Upper lobe of left lung (tissue), 6 donors: ENCODE measurements at regions not wholly inside any gene's neighbourhood (a gene's known extent, or its start where the extent isn't known, plus 50 kb on each side); places are given as distances from the start of the nearest gene placed in this dataset.
"Not testable (repeated sequence)": the region's sequence is repeated elsewhere in the genome, so short reads cannot be mapped to it uniquely, and the experiment has no call there.

Experiments used
- ATAC-seq, 2 donors: fragments of 200-7000 bp; cut with Tn5 transposase; one replicate each; pipeline ENCODE4 v1.9.1; 2022; ENCODE audit warnings: mild to moderate bottlenecking in 2 of 2, moderate library complexity in 2 of 2; ENCODE audit not compliant: low FRiP score in 2 of 2
- DNase-seq, 2 donors: peaks; one replicate each; pipeline ENCODE4 v3.0.0-alpha.2; 2019 to 2020
- H3K27ac ChIP-seq, 4 donors: fragments of 200-600 bp; sonication (generic); one replicate each; pipeline ENCODE4 v1.5.1; 2016 to 2019
- H3K27me3 ChIP-seq, 4 donors: fragments of 200-600 bp; sonication (generic); one replicate each; pipeline ENCODE4 v1.5.1; 2017 to 2019
- H3K36me3 ChIP-seq, 4 donors: fragments of 200-600 bp; sonication (generic); one replicate each; pipeline ENCODE4 v1.5.1; 2016 to 2019
- H3K4me1 ChIP-seq, 4 donors: fragments of 200-600 bp; sonication (generic); one replicate each; pipeline ENCODE4 v1.5.1; 2018 to 2019
- H3K4me3 ChIP-seq, 4 donors: fragments of 200-600 bp; sonication (generic); one replicate each; pipeline ENCODE4 v1.5.1; 2017 to 2019; ENCODE audit warnings: mild to moderate bottlenecking in 2 of 4, moderate library complexity in 1 of 4
- H3K9me3 ChIP-seq, 4 donors: fragments of 200-600 bp; sonication (generic); one replicate each; pipeline ENCODE4 v1.5.1; 2018 to 2019
- CTCF ChIP-seq, 6 experiments: fragments of 450-650 bp in 4 of 6; fragments of 200-600 bp in 2 of 6; sonication (generic) in 2 of 6; IDR thresholded peaks; one replicate each; pipeline ENCODE4 v1.5.1; 2016 to 2019; ENCODE audit warnings: antibody characterized with exemption in 6 of 6
- EP300 ChIP-seq, 4 donors: sonication (generic); formaldehyde crosslinking; IDR thresholded peaks; one replicate each; pipeline ENCODE4 v1.5.1; 2017; ENCODE audit warnings: antibody characterized with exemption in 4 of 4, control low read depth in 2 of 4
- POLR2A ChIP-seq, 4 donors: fragments of 450-650 bp; IDR thresholded peaks; one replicate each; pipeline ENCODE4 v1.5.1; 2016 to 2017; ENCODE audit warnings: antibody characterized with exemption in 4 of 4, mild to moderate bottlenecking in 2 of 4
- POLR2AphosphoS5 ChIP-seq, 2 donors: sonication (generic); formaldehyde crosslinking; IDR thresholded peaks; one replicate each; pipeline ENCODE4 v1.5.1; 2017; ENCODE audit warnings: antibody characterized with exemption in 2 of 2
- WGBS, 2 donors: methylation state at CpG; one replicate each; pipeline ENCODE4 v1.1.5; 2017 to 2018; 5-methylcytosine and 5-hydroxymethylcytosine counted together
- donor health status: DM: no; HTN: no; CAD: no; lungs with moderate emphysema.
- donor health status: DM: no; HTN: yes; CAD: no; lungs with severe emphysema.

DNA sequence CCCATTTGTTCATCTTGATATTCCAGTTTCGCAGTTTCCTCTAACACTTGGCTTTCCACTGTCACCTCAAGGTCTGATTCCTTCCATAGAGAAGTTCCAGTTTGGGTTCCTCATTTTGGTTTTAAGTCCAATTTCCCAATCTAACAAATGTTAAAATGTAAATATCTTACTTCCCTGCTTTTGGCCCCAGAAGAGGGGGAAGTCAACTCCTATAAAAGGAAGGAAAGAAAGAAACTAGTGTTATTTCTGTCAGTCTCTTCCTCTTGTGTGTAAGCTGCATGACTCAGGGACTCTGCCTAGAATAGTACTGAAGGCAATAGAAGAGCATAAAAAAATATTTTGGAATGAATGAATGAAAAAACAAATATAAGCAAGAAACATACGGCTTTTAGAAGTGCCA is 127.5 kb upstream of the CCNG1 start:
- no peak overlapping the region for H3K4me3 ChIP-seq
- no peaks in the 10 kb centered on the region for H3K36me3 ChIP-seq
- H3K27me3 ChIP-seq = no peaks in the 10 kb centered on the region
- 70 to 79% methylated on average over 2 of the region's 2 CpGs for WGBS, 2 donors
- DNase-seq = no peak
- ATAC-seq = peak in 1 of 2 donors; percentile 71
- H3K27ac ChIP-seq = no peak overlapping the region
- TF ChIP-seq POLR2AphosphoS5 (IDR thresholded peaks at IDR 0.05) = no peak
- TF ChIP-seq EP300 (IDR thresholded peaks at IDR 0.05) = no peak
- H3K9me3 ChIP-seq = peaks cover 0 to 18% (median 5%) of the 10 kb centered on the region in 4 donors
- no peaks in the 10 kb centered on the region for H3K4me1 ChIP-seq

- H3K36me3 ChIP-seq = no peaks in the 10 kb centered on the region
- H3K27me3 ChIP-seq = no peaks in the 10 kb centered on the region
- no peak for DNase-seq
- peaks cover 0 to 18% (median 5%) of the 10 kb centered on the region in 4 donors for H3K9me3 ChIP-seq
- WGBS, 2 donors = 50 to 54% methylated on average over 1 of the region's 1 CpG
- no peaks in the 10 kb centered on the region for H3K4me1 ChIP-seq
- H3K4me3 ChIP-seq = no peak overlapping the region
- TF ChIP-seq EP300 (IDR thresholded peaks at IDR 0.05) (no peak), CTCF (IDR thresholded peaks at IDR 0.05) (no peak), POLR2A (IDR thresholded peaks at IDR 0.05) (no peak), POLR2AphosphoS5 (IDR thresholded peaks at IDR 0.05) (no peak)
- H3K27ac ChIP-seq = no peak overlapping the region
- no peak for ATAC-seq
Observed at GRCh38 chr5:163310997-163311396, 126.4 kb upstream of the CCNG1 start.

- no peak overlapping the region for H3K4me3 ChIP-seq
- ATAC-seq (no peak), DNase-seq (no peak)
- H3K4me1 ChIP-seq = no peaks in the 10 kb centered on the region
- peaks cover 0 to 18% (median 5%) of the 10 kb centered on the region in 4 donors for H3K9me3 ChIP-seq
- H3K27ac ChIP-seq = no peak overlapping the region
- WGBS, 2 donors = 54 to 60% methylated on average over 2 of the region's 2 CpGs
- no peaks in the 10 kb centered on the region for H3K36me3 ChIP-seq
- no peaks in the 10 kb centered on the region for H3K27me3 ChIP-seq
- TF ChIP-seq POLR2AphosphoS5 (IDR thresholded peaks at IDR 0.05) (no peak), CTCF (IDR thresholded peaks at IDR 0.05) (no peak), POLR2A (IDR thresholded peaks at IDR 0.05) (no peak), EP300 (IDR thresholded peaks at IDR 0.05) (no peak)
Observed at GRCh38 chr5:163312598-163312997, 124.8 kb upstream of the CCNG1 start.

- H3K27me3 ChIP-seq, DNase-seq, H3K4me3 ChIP-seq, H3K27ac ChIP-seq, H3K4me1 ChIP-seq, ATAC-seq, H3K36me3 ChIP-seq: not testable (repeated sequence)
- WGBS, 2 donors = 60 to 77% methylated on average over 7 of the region's 7 CpGs
- H3K9me3 ChIP-seq = peaks cover 0 to 18% (median 5%) of the 10 kb centered on the region in 4 donors
Observed at GRCh38 chr5:163313049-163313448, 124.3 kb upstream of the CCNG1 start.

GRCh38 chr5:163316374-163316773 is 121.0 kb upstream of the CCNG1 start:
- DNase-seq = not testable (repeated sequence)
- WGBS, 2 donors = 65 to 76% methylated on average over 6 of the region's 6 CpGs

DNA sequence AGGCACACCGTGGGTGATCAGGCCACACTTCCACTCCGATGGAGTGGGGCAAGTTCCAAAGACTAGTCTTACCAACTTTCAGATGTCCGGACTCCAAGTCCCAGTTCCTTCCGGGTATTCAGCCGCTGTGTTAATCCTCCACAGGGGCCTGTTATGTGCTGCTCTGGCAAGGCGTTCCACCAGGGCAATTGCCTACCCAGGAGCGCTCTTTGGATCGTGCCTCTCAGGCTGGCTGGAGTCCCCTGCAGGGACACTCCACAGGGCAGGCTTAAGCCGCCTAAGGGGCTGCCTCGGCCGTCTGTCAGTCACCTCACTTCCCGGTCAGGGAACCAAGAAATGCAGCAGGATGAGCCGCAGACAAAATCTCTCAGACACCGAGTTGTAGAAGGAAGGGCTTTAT is 118.7 kb upstream of the CCNG1 start:
- peaks cover 0 to 8% (median 0%) of the 10 kb centered on the region in 4 donors for H3K9me3 ChIP-seq
- peak in 1 of 2 donors; percentile 19 for DNase-seq
- WGBS, 2 donors = 89 to 92% methylated on average over 14 of the region's 14 CpGs
- no peaks in the 10 kb centered on the region for H3K27me3 ChIP-seq
- no peaks in the 10 kb centered on the region for H3K4me1 ChIP-seq
- no peak overlapping the region for H3K4me3 ChIP-seq
- no peak overlapping the region for H3K27ac ChIP-seq
- no peak for ATAC-seq
- TF ChIP-seq CTCF (IDR thresholded peaks at IDR 0.05) = no peak
- no peak for TF ChIP-seq POLR2AphosphoS5 (IDR thresholded peaks at IDR 0.05)
- TF ChIP-seq EP300 (IDR thresholded peaks at IDR 0.05) = no peak
- no peak for TF ChIP-seq POLR2A (IDR thresholded peaks at IDR 0.05)
- H3K36me3 ChIP-seq = no peaks in the 10 kb centered on the region

More at GRCh38 chr5:163316374-163316773, 121.0 kb upstream of the CCNG1 start:
- peaks cover 0 to 18% (median 5%) of the 10 kb centered on the region in 4 donors for H3K9me3 ChIP-seq
- ATAC-seq, H3K27ac ChIP-seq, H3K36me3 ChIP-seq, H3K27me3 ChIP-seq, H3K4me1 ChIP-seq, H3K4me3 ChIP-seq: not testable (repeated sequence)
